HCT116 (cell line): ENCODE measurements at regions not wholly inside any gene's neighbourhood (a gene's known extent, or its start where the extent isn't known, plus 50 kb on each side); places are given as distances from the start of the nearest gene placed in this dataset.

Experiments
- ATAC-seq: fragments of 200-7000 bp; cut with Tn5 transposase; 2 replicates; pipeline ENCODE4 v1.9.1; 2020; ENCODE audit warnings: mild to moderate bottlenecking, moderate library complexity
- BruUV-seq: library from RNA; stranded (reverse); fragments of 400-500 nt; replicated peaks from 2 replicates; lab custom pipeline; 2021; lab: Mats Ljungman, UMichigan
- CTCF ChIA-PET: fragments of 300-600 bp; sonication (Branson Sonifier 250); formaldehyde crosslinking; loops from one replicate; lab custom pipeline; 2021; ENCODE audit warnings: antibody characterized with exemption; lab: Charles Lee
- POLR2A ChIA-PET: fragments of 300-600, 350-600 bp; sonication (Branson Sonifier 250); formaldehyde crosslinking; loops from one replicate; lab custom pipeline; 2021; ENCODE audit warnings: antibody characterized with exemption; lab: Charles Lee
- RAD21 ChIA-PET, 2 experiments: fragments of 300-600 bp; sonication (Branson Sonifier 250); formaldehyde crosslinking; loops; one replicate each; lab custom pipeline; 2023; ENCODE audit warnings: low total read pairs in 2 of 2; ENCODE audit not compliant: uncharacterized antibody in 2 of 2, unreplicated experiment in 2 of 2, low non-redundant PET in 1 of 2; lab: Charles Lee
- DNase-seq: peaks from one replicate; pipeline ENCODE4 v3.0.0-alpha.2; 2010; ENCODE audit warnings: low read depth, low spot score
- H2AFZ ChIP-seq: fragments of 200-600 bp; shearing (Covaris generic), sonication (generic); 2 replicates; pipeline ENCODE4 v1.6.1; 2017; ENCODE audit warnings: low read depth, mixed run types, mixed read lengths, antibody characterized with exemption, low read length; ENCODE audit not compliant: poor library complexity, severe bottlenecking
- H3K27ac ChIP-seq: 2 replicates; pipeline ENCODE4 v1.5.1; 2012; ENCODE audit warnings: low read depth, low read length
- H3K27me3 ChIP-seq: fragments of 200-600 bp; sonication (generic); 2 replicates; pipeline ENCODE4 v1.6.1; 2016; ENCODE audit warnings: mixed run types, low read length, mixed read lengths; ENCODE audit not compliant: insufficient read depth
- H3K36me3 ChIP-seq, 2 experiments: fragments of 200-500 bp in 1 of 2; fragments of 200-600 bp in 1 of 2; sonication (Bioruptor generic) in 1 of 2; sonication (generic) in 1 of 2; 2 replicates each; pipeline versions ENCODE4 v1.5.1 to v1.6.1; 2014 to 2016; ENCODE audit warnings: low read length in 2 of 2, inconsistent platforms in 1 of 2, mixed read lengths in 1 of 2, mixed run types in 1 of 2; ENCODE audit not compliant: insufficient read depth in 2 of 2, control insufficient read depth in 1 of 2
- H3K4me1 ChIP-seq, 2 experiments: fragments of 200-600 bp in 1 of 2; sonication (generic) in 1 of 2; 2 replicates each; pipeline versions ENCODE4 v1.5.1 to v1.6.1; 2012 to 2017; ENCODE audit warnings: low read length in 2 of 2, inconsistent platforms in 1 of 2, mild to moderate bottlenecking in 1 of 2, mixed read lengths in 1 of 2, mixed run types in 1 of 2, moderate library complexity in 1 of 2; ENCODE audit not compliant: insufficient read depth in 2 of 2, control insufficient read depth in 1 of 2
- H3K4me2 ChIP-seq: fragments of 200-600 bp; sonication (generic); 2 replicates; pipeline ENCODE4 v1.6.1; 2017; ENCODE audit warnings: mixed run types, low read length, mixed read lengths
- H3K4me3 ChIP-seq, 2 experiments: fragments of 200-600 bp in 1 of 2; sonication (generic) in 1 of 2; replicated peaks in 1 of 2; 2 replicates each; pipeline ENCODE4 v1.5.1; 2011 to 2016; ENCODE audit warnings: low read length in 2 of 2, control low read depth in 1 of 2, low read depth in 1 of 2, mild to moderate bottlenecking in 1 of 2, mixed read lengths in 1 of 2, mixed run types in 1 of 2
- H3K79me2 ChIP-seq: fragments of 200-600 bp; sonication (generic); 2 replicates; pipeline ENCODE4 v1.6.1; 2017; ENCODE audit warnings: mild to moderate bottlenecking, mixed run types, low read length, moderate library complexity, mixed read lengths; ENCODE audit not compliant: insufficient read depth
- H3K9ac ChIP-seq: fragments of 200-600 bp; sonication (generic); 2 replicates; pipeline ENCODE4 v1.6.1; 2016; ENCODE audit warnings: low read length, mixed read lengths
- H3K9me2 ChIP-seq: fragments of 200-600 bp; sonication (generic), shearing (Covaris generic); 2 replicates; pipeline ENCODE4 v1.6.1; 2017; ENCODE audit warnings: mixed run types, mild to moderate bottlenecking, moderate library complexity; ENCODE audit not compliant: insufficient read depth
- H3K9me3 ChIP-seq, 2 experiments: fragments of 200-500 bp in 1 of 2; fragments of 200-600 bp in 1 of 2; sonication (Bioruptor generic) in 1 of 2; sonication (generic) in 1 of 2; 2 replicates each; pipeline ENCODE4 v1.6.1; 2014 to 2017; ENCODE audit warnings: low read length in 2 of 2, mixed read lengths in 2 of 2, inconsistent platforms in 1 of 2, low read depth in 1 of 2, mild to moderate bottlenecking in 1 of 2, mixed run types in 1 of 2, moderate library complexity in 1 of 2; ENCODE audit not compliant: control insufficient read depth in 1 of 2, insufficient read depth in 1 of 2
- H4K20me1 ChIP-seq: fragments of 200-600 bp; sonication (generic), shearing (Covaris generic); 2 replicates; pipeline ENCODE4 v1.6.1; 2017; ENCODE audit warnings: mixed run types, mild to moderate bottlenecking, moderate library complexity; ENCODE audit not compliant: insufficient read depth
- ATF3 ChIP-seq: IDR thresholded peaks from 2 replicates; pipeline ENCODE4 v1.6.1; 2012
- CEBPB ChIP-seq: IDR thresholded peaks from 2 replicates; pipeline ENCODE4 v1.6.1; 2012; ENCODE audit warnings: low read depth
- CTCF ChIP-seq, 3 experiments: fragments of 200-600 bp in 1 of 3; sonication (generic) in 1 of 3; IDR thresholded peaks in 2 of 3; conservative IDR thresholded peaks in 1 of 3; 2 replicates each; pipeline ENCODE4 v1.5.1; 2012 to 2017; ENCODE audit warnings: low read depth in 2 of 3, low read length in 2 of 3, antibody characterized with exemption in 1 of 3, borderline replicate concordance in 1 of 3, control low read depth in 1 of 3, mild to moderate bottlenecking in 1 of 3, mixed read lengths in 1 of 3, mixed run types in 1 of 3, moderate library complexity in 1 of 3; ENCODE audit not compliant: insufficient read depth in 1 of 3
- EGR1 ChIP-seq: IDR thresholded peaks from 2 replicates; pipeline ENCODE4 v1.6.1; 2012; ENCODE audit warnings: low read depth
- ELF1 ChIP-seq: IDR thresholded peaks from 2 replicates; pipeline ENCODE4 v1.6.1; 2012; ENCODE audit warnings: low read depth, borderline replicate concordance
- EZH2 ChIP-seq: fragments of 200-600 bp; sonication (generic); IDR thresholded peaks from 2 replicates; pipeline ENCODE4 v1.6.1; 2017; ENCODE audit warnings: antibody characterized with exemption, mixed run types
- FOSL1 ChIP-seq: IDR thresholded peaks from 2 replicates; pipeline ENCODE4 v1.6.1; 2012; ENCODE audit warnings: low read depth
- POLR2A ChIP-seq: IDR thresholded peaks from 2 replicates; pipeline ENCODE4 v1.7.0; 2011; ENCODE audit warnings: borderline replicate concordance; ENCODE audit not compliant: insufficient read depth, insufficient read length; ENCODE audit errors: extremely low read depth
- RAD21 ChIP-seq: IDR thresholded peaks from 2 replicates; pipeline ENCODE4 v1.6.1; 2012; ENCODE audit warnings: low read depth, mild to moderate bottlenecking
- REST ChIP-seq: IDR thresholded peaks from 2 replicates; pipeline ENCODE4 v1.6.1; 2012; ENCODE audit warnings: low read depth
- SRF ChIP-seq: IDR thresholded peaks from 2 replicates; pipeline ENCODE4 v1.6.1; 2012; ENCODE audit warnings: low read depth
- YY1 ChIP-seq: IDR thresholded peaks from 2 replicates; pipeline ENCODE4 v1.6.1; 2011; ENCODE audit warnings: low read length, low read depth, moderate library complexity, mild to moderate bottlenecking; ENCODE audit not compliant: insufficient replicate concordance; ENCODE audit errors: extremely low read depth
- ZBTB33 ChIP-seq: IDR thresholded peaks from 2 replicates; pipeline ENCODE4 v1.6.1; 2011; ENCODE audit warnings: mild to moderate bottlenecking, low read length, moderate library complexity; ENCODE audit not compliant: insufficient replicate concordance; ENCODE audit errors: extremely low read depth
- intact Hi-C: fragments of 100-400 bp; cut with micrococcal nuclease; formaldehyde crosslinking; loops from 2 replicates; pipeline ENCODE4 v1.10.0; 2022

- no peaks in the 10 kb centered on the region; the same call in 1 of the 2 replicates for H3K27me3 ChIP-seq
- H3K9me2 ChIP-seq = no peaks in the 10 kb centered on the region
- ChIA-PET RAD21 (no interaction called here), POLR2A (no interaction called here), CTCF (no interaction called here)
- TF ChIP-seq CEBPB (no peak), POLR2A (no peak), ELF1 (no peak), ATF3 (no peak), ZBTB33 (no peak), RAD21 (no peak), SRF (no peak), EGR1 (no peak), YY1 (no peak), FOSL1 (no peak), EZH2 (no peak), CTCF (IDR thresholded peaks at IDR 0.05 in 2 of 3, conservative IDR thresholded peaks at IDR 0.05 in 1 of 3; ENCODE audit: borderline replicate concordance in 1 of 3, insufficient read depth in 1 of 3, low read depth in 2 of 3, low read length in 2 of 3) (no peak), REST (no peak)
- H3K4me3 ChIP-seq = no peak overlapping the region
- no peaks in the 10 kb centered on the region for H4K20me1 ChIP-seq
- no TSS peak for BruUV-seq
- ATAC-seq = no peak
- no peaks in the 10 kb centered on the region for H3K36me3 ChIP-seq
- H3K9ac ChIP-seq = no peak overlapping the region
- intact Hi-C loops = no loop called here
- no peaks in the 10 kb centered on the region for H3K9me3 ChIP-seq
- no peaks in the 10 kb centered on the region for H3K79me2 ChIP-seq
- DNase-seq = no peak
- no peak overlapping the region for H3K27ac ChIP-seq
- H3K4me2 ChIP-seq = no peak overlapping the region
- H2AFZ ChIP-seq = no peak overlapping the region
- H3K4me1 ChIP-seq = no peaks in the 10 kb centered on the region
Measured at GRCh38 chr5:61617039-61617438, 285.0 kb downstream of the ZSWIM6 start.
